ENCODE measurements at regions not wholly inside any gene's neighbourhood (a gene's known extent, or its start where the extent isn't known, plus 50 kb on each side); places are given as distances from the start of the nearest gene placed in this dataset.

GRCh38 chr17:68182011-68182306, 65.9 kb upstream of the AMZ2 start:
- Histone ChIP-seq H3K4me3 (ENCODE audit: low read length) (no peak overlapping the region), H3K9me3 (replicated peaks; ENCODE audit: insufficient read depth, low read length) (no peaks in the 10 kb centered on the region), H4K20me1 (ENCODE audit: insufficient read depth, low read length) (no peaks in the 10 kb centered on the region), H3K4me1 (ENCODE audit: low read length) (peaks cover 13% of the 10 kb centered on the region; the same call in 1 of the 2 replicates), H3K27ac (ENCODE audit: low read length) (no peak overlapping the region), H3K4me2 (ENCODE audit: low read depth, low read length) (no peak overlapping the region), H3K9ac (ENCODE audit: low read length) (no peak overlapping the region), H3K9me2 (replicated peaks; ENCODE audit: insufficient read depth, low read length) (no peaks in the 10 kb centered on the region), H3K27me3 (replicated peaks; ENCODE audit: insufficient read depth, low read length) (no peaks in the 10 kb centered on the region), H3F3A (ENCODE audit: insufficient read depth, low read length) (peaks cover 4% of the 10 kb centered on the region; the same call in 1 of the 2 replicates), H3K79me2 (ENCODE audit: low read length) (no peaks in the 10 kb centered on the region), H2AFZ (ENCODE audit: low read length) (no peak overlapping the region), H3K36me3 (replicated peaks; ENCODE audit: insufficient read depth, low read length) (no peaks in the 10 kb centered on the region)
- no peak for DNase-seq
- TF ChIP-seq EZH2phosphoT487 (IDR thresholded peaks at IDR 0.05; ENCODE audit: low read length) (no peak), CTCF (IDR thresholded peaks at IDR 0.05; ENCODE audit: low read length) (no peak), EZH2 (optimal IDR thresholded peaks at IDR 0.05; ENCODE audit: low read depth, low read length) (no peak)

GRCh38 chr17:68182940-68183551, 64.8 kb upstream of the AMZ2 start:
- Histone ChIP-seq H3K9ac (ENCODE audit: low read length) (no peak overlapping the region), H3F3A (ENCODE audit: insufficient read depth, low read length) (peaks cover 4% of the 10 kb centered on the region; the same call in 1 of the 2 replicates), H3K4me2 (ENCODE audit: low read depth, low read length) (no peak overlapping the region), H3K27ac (ENCODE audit: low read length) (no peak overlapping the region), H3K9me2 (replicated peaks; ENCODE audit: insufficient read depth, low read length) (no peaks in the 10 kb centered on the region), H3K27me3 (replicated peaks; ENCODE audit: insufficient read depth, low read length) (no peaks in the 10 kb centered on the region), H3K36me3 (replicated peaks; ENCODE audit: insufficient read depth, low read length) (no peaks in the 10 kb centered on the region), H3K4me1 (ENCODE audit: low read length) (peaks cover 13% of the 10 kb centered on the region; the same call in 1 of the 2 replicates), H4K20me1 (ENCODE audit: insufficient read depth, low read length) (no peaks in the 10 kb centered on the region), H3K4me3 (ENCODE audit: low read length) (no peak overlapping the region), H2AFZ (ENCODE audit: low read length) (no peak overlapping the region), H3K79me2 (ENCODE audit: low read length) (no peaks in the 10 kb centered on the region), H3K9me3 (replicated peaks; ENCODE audit: insufficient read depth, low read length) (no peaks in the 10 kb centered on the region)
- TF ChIP-seq EZH2 (optimal IDR thresholded peaks at IDR 0.05; ENCODE audit: low read depth, low read length), result no peak
- TF ChIP-seq CTCF (IDR thresholded peaks at IDR 0.05; ENCODE audit: low read length), result no peak
- no peak for TF ChIP-seq EZH2phosphoT487 (IDR thresholded peaks at IDR 0.05; ENCODE audit: low read length)
- no peak for DNase-seq

- H3K9me3 ChIP-seq (replicated peaks; ENCODE audit: insufficient read depth, low read length), result no peaks in the 10 kb centered on the region
- peaks cover 4% of the 10 kb centered on the region; the same call in 1 of the 2 replicates for H3F3A ChIP-seq (ENCODE audit: insufficient read depth, low read length)
- H3K27ac ChIP-seq (ENCODE audit: low read length), result no peak overlapping the region
- no peaks in the 10 kb centered on the region for H3K9me2 ChIP-seq (replicated peaks; ENCODE audit: insufficient read depth, low read length)
- no peak overlapping the region for H2AFZ ChIP-seq (ENCODE audit: low read length)
- H3K27me3 ChIP-seq (replicated peaks; ENCODE audit: insufficient read depth, low read length), result no peaks in the 10 kb centered on the region
- H3K4me3 ChIP-seq (ENCODE audit: low read length), result no peak overlapping the region
- H3K36me3 ChIP-seq (replicated peaks; ENCODE audit: insufficient read depth, low read length), result no peaks in the 10 kb centered on the region
- H3K4me1 ChIP-seq (ENCODE audit: low read length), result peaks cover 13% of the 10 kb centered on the region; the same call in 1 of the 2 replicates
- no peaks in the 10 kb centered on the region for H4K20me1 ChIP-seq (ENCODE audit: insufficient read depth, low read length)
- DNase-seq, result no peak
- H3K4me2 ChIP-seq (ENCODE audit: low read depth, low read length), result no peak overlapping the region
- TF ChIP-seq EZH2 (optimal IDR thresholded peaks at IDR 0.05; ENCODE audit: low read depth, low read length), result no peak
- no peak for TF ChIP-seq CTCF (IDR thresholded peaks at IDR 0.05; ENCODE audit: low read length)
- TF ChIP-seq EZH2phosphoT487 (IDR thresholded peaks at IDR 0.05; ENCODE audit: low read length), result no peak
- no peaks in the 10 kb centered on the region for H3K79me2 ChIP-seq (ENCODE audit: low read length)
- H3K9ac ChIP-seq (ENCODE audit: low read length), result no peak overlapping the region
Measured at GRCh38 chr17:68184141-68184571, 63.7 kb upstream of the AMZ2 start.

Data from MM.1S (cell line).